ENCODE measurements at regions not wholly inside any gene's neighbourhood (a gene's known extent, or its start where the extent isn't known, plus 50 kb on each side); places are given as distances from the start of the nearest gene placed in this dataset.
A peak's percentile ranks its signal among the peaks of the same experiment; 100 is the strongest.

- TF ChIP-seq CTCF (conservative IDR thresholded peaks at IDR 0.05; ENCODE audit: control insufficient read depth, insufficient read depth, low read depth, low read length), result peak; percentile 76
- peak; percentile 69 for DNase-seq (ENCODE audit: low read depth)
Measured at GRCh38 chr2:199019898-199020507, 437.7 kb downstream of the SATB2 start.

GRCh38 chr2:199018826-199019225 lies 438.9 kb downstream of the SATB2 start:
- peak; percentile 11 for DNase-seq (ENCODE audit: low read depth)
- no peak for TF ChIP-seq CTCF (conservative IDR thresholded peaks at IDR 0.05; ENCODE audit: control insufficient read depth, insufficient read depth, low read depth, low read length)
- H3K4me3 ChIP-seq (ENCODE audit: control insufficient read depth, low read depth, low read length), result no peak overlapping the region

More at GRCh38 chr2:199019898-199020507, 437.7 kb downstream of the SATB2 start:
- no peak overlapping the region for H3K4me3 ChIP-seq (ENCODE audit: control insufficient read depth, low read depth, low read length)

- no peak overlapping the region for H3K4me3 ChIP-seq (ENCODE audit: control insufficient read depth, low read depth, low read length)
- DNase-seq (ENCODE audit: low read depth), result no peak
- TF ChIP-seq CTCF (conservative IDR thresholded peaks at IDR 0.05; ENCODE audit: control insufficient read depth, insufficient read depth, low read depth, low read length), result no peak
Measured at GRCh38 chr2:199015072-199015471, 442.7 kb downstream of the SATB2 start.

GRCh38 chr2:199014226-199014625 lies 443.5 kb downstream of the SATB2 start:
- no peak for DNase-seq (ENCODE audit: low read depth)
- TF ChIP-seq CTCF (conservative IDR thresholded peaks at IDR 0.05; ENCODE audit: control insufficient read depth, insufficient read depth, low read depth, low read length), result no peak
- no peak overlapping the region for H3K4me3 ChIP-seq (ENCODE audit: control insufficient read depth, low read depth, low read length)

GRCh38 chr2:199011908-199012307 lies 445.8 kb downstream of the SATB2 start:
- no peak for DNase-seq (ENCODE audit: low read depth)
- no peak overlapping the region for H3K4me3 ChIP-seq (ENCODE audit: control insufficient read depth, low read depth, low read length)
- TF ChIP-seq CTCF (conservative IDR thresholded peaks at IDR 0.05; ENCODE audit: control insufficient read depth, insufficient read depth, low read depth, low read length), result no peak

- no peak for TF ChIP-seq CTCF (conservative IDR thresholded peaks at IDR 0.05; ENCODE audit: control insufficient read depth, insufficient read depth, low read depth, low read length)
- no peak overlapping the region for H3K4me3 ChIP-seq (ENCODE audit: control insufficient read depth, low read depth, low read length)
- DNase-seq (ENCODE audit: low read depth), result no peak
Measured at GRCh38 chr2:198994678-198995077, 463.1 kb downstream of the SATB2 start.

GRCh38 chr2:198991431-198991830 lies 466.3 kb downstream of the SATB2 start:
- TF ChIP-seq CTCF (conservative IDR thresholded peaks at IDR 0.05; ENCODE audit: control insufficient read depth, insufficient read depth, low read depth, low read length), result no peak
- DNase-seq (ENCODE audit: low read depth), result no peak
- H3K4me3 ChIP-seq (ENCODE audit: control insufficient read depth, low read depth, low read length), result no peak overlapping the region

Measured in fibroblast of mammary gland (primary cell).